NCI-H1417 treated with DMSO at 0.1 percent for 48 hours (cell line): ENCODE measurements at regions not wholly inside any gene's neighbourhood (a gene's known extent, or its start where the extent isn't known, plus 50 kb on each side); places are given as distances from the start of the nearest gene placed in this dataset.
"Not testable (repeated sequence)": the region's sequence is repeated elsewhere in the genome, so short reads cannot be mapped to it uniquely, and the experiment has no call there.

Source experiments
- DNase-seq: peaks from one replicate; lab custom pipeline; 2025; lab: John Stamatoyannopoulos, UW

GRCh38 chrX:124238268-124238667, 94.2 kb upstream of the TEX13D start:
- DNase-seq = no peak

GRCh38 chrX:124239324-124239723, 93.1 kb upstream of the TEX13D start:
- DNase-seq = no peak

DNA sequence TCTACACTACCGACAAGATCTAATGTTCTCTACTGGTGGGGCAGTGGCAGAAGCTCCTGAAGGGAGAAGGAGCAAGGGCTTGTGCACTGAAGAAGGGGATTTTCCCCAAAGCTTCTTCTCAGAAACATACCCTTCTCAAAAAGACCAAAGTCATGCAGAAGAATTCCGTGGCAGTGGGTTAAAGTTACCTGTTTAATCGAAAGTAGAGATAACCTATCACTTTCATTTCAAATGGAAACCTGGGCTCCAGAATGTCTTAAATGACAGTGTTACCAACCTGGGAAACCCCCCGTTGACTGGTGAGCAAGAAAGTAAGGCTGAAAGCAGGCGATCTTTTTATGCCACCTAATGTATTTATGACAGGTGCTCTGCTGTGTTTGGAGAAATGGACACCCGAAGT, 92.5 kb upstream of the TEX13D start:
- no peak for DNase-seq

DNA sequence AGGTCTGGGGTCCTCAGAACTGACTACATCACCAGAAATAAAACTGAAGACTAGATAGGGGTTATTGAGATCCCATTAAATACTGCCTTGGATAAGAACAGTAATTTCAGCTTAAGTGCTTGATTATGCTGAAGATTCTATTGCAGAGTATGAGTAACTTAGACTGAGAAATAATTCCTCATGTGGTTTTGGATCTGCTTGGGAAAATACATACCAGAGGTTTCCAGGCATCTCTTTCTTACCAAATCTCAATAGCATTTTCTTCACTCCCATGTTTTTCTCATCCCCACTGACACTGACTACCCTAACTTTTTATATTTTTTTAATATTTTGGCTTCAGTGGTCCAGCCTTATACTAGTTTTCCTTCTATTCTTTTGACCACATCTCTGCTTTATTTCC, 92.0 kb upstream of the TEX13D start:
- no peak for DNase-seq

DNA sequence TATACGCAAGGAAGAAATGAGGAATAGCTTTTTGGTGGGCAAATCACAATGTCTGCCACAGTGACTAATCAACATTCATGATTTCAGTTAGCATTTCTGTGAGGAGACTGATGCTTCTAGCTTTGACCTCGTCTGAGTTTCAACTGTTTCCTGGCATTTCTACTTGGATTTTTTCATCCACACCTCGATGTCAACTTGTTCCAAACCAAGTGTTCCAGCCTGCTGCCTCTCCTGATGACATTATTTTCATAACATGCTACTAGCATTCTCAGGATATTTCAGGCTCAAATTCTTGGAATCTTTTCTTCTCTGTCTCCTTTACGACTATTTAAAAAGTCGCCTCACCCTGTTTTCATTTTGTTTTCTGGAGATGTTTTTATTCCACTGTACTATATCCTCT, 90.3 kb upstream of the TEX13D start:
- DNase-seq = no peak

DNA sequence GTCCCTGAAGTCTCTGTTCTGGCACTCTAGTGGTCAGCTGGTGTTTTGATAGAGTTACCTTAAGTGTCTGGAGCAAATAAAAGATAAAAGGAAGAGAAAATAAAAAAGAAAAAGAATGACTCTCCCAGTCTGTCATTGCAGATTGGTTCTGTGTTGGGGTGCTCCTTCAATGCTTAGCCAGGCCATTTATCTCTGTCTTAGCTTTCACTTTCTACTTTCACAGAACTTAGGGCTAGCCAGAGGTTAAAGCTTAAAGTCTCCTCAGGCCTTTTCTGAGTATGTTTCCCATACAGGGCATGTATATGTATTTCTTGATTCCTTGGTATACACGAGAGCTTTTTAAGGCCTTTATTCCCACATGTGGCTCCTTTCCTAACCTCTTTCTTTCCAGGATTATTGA, 83.1 kb upstream of the TEX13D start:
- DNase-seq = no peak

- DNase-seq = no peak
These were observed 81.5 kb upstream of the TEX13D start for GRCh38 chrX:124250835-124251437.

- no peak for DNase-seq
These were observed 77.8 kb upstream of the TEX13D start for GRCh38 chrX:124254611-124255010.

DNA sequence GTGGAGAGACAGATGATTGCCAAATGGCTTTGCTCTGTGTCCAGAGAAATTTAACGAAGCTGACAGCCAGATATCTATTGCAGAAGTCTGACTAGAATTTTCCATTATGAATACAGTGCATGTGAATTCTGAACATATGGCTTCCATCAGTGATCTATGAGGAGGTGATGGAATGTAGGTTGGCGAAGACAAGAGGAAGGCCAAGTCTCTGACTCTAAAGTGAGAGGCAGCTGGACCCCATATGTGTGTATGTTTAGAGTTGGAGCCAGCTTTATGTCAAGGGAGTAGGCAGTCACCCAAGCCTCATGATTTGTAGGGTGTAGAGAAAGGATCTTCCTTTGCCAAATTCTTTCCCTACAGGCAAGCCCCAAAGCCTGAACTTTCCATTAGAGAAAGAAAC, 76.2 kb upstream of the TEX13D start:
- no peak for DNase-seq

- DNase-seq = no peak
These were observed 75.7 kb upstream of the TEX13D start for GRCh38 chrX:124256629-124257380.

GRCh38 chrX:124257924-124258702, 74.3 kb upstream of the TEX13D start:
- no peak for DNase-seq

GRCh38 chrX:124260845-124261244, 71.6 kb upstream of the TEX13D start:
- DNase-seq = no peak

GRCh38 chrX:124263743-124264142, 68.7 kb upstream of the TEX13D start:
- DNase-seq = no peak

DNA sequence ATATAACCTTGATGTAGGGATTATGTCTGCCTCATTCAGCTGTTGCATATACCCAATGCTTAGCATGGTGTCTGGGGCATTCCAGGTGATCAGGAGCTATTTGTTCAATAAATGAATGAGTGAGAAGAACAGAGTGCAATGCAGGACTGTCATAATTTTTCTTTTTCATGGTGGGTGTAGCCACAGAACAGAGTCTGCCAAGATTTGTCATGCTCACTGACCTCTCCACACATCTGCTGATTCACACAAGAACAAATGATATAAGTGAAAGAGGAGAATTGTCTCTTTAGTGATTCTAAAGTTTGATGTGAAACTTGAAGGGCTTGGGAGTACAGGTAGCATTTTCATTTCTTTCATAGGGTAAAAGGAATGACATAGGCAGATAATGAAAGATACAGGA, 64.4 kb upstream of the TEX13D start:
- no peak for DNase-seq

DNA sequence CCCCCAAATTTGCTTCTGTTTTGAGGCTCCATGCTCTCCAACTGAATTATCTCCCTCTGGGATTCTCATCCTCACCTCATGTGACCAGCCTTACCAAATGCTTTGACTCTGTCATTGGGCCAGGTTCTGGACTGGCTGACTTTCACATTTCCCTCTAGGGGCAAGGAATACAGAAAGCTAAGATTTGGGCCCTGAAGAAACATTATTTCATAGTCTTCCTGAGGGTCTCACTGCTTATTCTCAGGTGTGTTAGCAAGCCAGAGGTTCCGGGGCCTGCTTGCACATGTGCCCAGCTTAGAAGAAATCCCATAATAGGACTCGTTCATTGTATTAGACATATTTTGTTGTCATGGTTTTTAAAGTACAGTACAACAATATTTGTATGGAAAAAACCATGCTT, 62.6 kb upstream of the TEX13D start:
- DNase-seq = no peak

DNA sequence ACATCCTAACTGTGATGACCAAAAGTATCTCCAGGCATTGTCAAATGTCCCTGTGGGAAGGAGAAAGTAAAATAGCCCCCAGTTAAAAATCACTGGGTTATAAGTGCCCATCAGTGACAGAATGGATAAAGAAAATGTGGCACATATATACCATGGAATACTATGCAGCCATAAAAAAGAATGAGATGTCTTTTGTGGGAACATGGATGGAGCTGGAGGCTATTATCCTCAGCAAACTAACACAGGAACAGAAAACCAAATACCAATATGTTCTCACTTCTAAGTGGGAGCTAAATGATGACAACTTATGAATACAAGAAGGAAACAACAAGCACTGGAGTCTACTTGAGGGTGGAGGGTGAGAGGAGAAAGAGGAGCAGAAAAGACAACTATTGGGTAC, 60.9 kb upstream of the TEX13D start:
- not testable (repeated sequence) for DNase-seq

- DNase-seq = no peak
These were observed 60.0 kb upstream of the TEX13D start for GRCh38 chrX:124272370-124272982.

DNA sequence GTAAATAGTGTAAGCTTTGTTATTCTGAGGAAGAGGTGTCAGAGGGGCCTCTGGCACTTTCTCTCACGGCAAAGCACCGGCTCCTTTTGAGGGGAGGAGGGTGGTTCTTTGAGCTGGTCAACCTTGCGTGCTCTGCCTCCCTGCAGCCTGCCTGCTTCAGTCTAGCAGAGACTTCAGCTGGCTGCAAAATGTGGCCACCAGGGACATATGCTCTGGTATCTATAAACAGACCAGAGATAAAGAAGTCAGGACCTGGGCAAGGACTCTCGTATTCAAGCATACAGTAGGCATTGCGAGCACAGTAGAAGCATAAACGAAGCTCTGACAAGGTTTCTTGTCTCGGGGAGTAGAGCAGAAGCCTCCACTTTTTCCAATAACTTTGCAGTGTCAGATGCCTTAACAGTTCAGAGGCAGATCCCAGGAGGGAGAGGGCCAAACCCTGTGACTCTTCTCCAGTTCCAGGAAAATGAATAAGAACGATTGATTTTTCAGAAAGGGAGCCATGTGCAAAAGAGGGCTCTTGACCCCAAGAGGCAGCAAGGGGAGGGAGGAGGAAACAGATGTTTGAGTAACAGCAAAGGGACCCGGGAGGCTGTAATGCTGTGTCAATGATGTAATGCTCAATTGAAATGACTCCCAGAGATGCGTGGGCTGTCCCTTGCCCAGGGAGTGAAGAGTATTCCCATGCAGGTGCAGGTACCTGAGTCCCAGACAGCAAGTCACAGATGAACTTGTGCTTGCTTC, 57.9 kb upstream of the TEX13D start:
- no peak for DNase-seq

- no peak for DNase-seq
These were observed 57.1 kb upstream of the TEX13D start for GRCh38 chrX:124275182-124275894.

DNA sequence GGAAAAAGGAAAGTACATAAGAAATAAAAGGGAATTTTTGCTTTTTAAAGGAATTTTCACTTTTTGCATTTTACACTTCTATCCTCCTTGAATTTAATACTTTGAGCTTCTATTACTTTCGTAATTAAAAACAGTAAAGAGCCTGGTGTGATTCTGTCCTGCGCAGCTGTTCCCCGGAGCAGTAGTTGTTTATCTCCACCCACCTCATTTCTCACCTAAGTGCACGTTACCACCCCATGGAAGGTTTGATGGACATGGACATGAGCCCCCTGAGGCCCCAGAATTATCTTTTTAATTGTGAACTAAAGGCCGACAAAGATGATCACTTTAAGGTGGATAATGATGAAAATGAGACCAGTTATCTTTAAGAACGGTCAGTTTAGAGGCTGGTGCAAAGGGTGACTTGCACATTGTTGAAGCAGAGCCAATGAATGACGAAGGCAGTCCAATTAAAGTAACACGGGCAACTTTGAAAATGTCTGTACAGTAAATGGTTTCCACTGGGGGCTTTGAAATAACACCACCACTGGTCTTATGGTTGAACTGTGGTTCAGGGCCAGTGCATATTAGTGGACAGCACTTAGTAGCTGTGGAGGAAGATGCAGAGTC, 52.1 kb upstream of the TEX13D start:
- no peak for DNase-seq

GRCh38 chrX:124282580-124282979, 49.9 kb upstream of the TEX13D start:
- DNase-seq = no peak
